HG02759 (cell line): ENCODE measurements at regions not wholly inside any gene's neighbourhood (a gene's known extent, or its start where the extent isn't known, plus 50 kb on each side); places are given as distances from the start of the nearest gene placed in this dataset.
"Not testable (repeated sequence)": the region's sequence is repeated elsewhere in the genome, so short reads cannot be mapped to it uniquely, and the experiment has no call there.

ENCODE experiments used
- ATAC-seq: cut with Tn5 transposase; IDR thresholded peaks from one replicate; pipeline ENCODE4 v1.9.1; 2021; ENCODE audit warnings: mild to moderate bottlenecking, moderate library complexity; ENCODE audit not compliant: unreplicated experiment

DNA sequence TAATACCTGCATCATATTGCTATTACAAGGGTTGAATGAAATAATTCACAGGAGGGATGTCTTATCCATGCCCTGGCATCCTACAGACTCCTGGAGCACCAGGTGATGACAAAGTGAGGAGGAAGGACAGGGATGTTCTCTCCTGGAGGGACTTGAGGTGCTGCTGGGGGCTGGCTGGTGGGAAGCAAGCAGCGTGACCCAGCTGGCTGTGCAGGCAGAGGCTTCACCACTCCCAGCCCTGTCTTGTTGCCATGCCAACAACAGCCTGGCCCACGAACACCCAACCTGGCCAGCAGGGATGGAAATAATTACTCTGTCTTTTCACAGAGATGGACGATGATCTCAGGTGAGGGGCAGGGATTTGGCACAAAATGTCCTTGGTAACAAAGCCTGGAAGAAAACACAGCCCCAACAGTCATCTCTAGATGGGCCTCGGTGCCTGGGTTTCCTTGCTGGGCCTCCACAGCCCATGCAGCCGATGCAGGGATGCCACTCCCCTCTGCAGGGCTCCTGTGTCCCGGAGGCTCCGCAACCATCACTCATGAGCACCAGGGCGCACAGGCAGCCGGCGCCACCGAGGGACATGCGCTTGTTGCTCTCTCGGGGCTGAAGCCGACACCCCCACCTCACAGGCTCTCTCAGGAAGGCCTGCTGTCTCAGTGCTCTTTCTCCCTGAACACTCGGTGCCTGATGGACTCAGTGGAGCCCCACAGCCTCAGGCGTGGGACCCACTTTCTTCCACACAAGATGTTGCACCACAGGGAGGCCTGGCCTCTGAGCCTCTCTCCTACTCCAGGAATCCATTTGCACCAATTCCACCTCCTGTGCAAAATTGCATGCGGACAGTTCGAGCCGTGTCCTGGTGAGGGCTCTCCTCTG, 205.9 kb downstream of the LAT start:
- ATAC-seq, result not testable (repeated sequence)

DNA sequence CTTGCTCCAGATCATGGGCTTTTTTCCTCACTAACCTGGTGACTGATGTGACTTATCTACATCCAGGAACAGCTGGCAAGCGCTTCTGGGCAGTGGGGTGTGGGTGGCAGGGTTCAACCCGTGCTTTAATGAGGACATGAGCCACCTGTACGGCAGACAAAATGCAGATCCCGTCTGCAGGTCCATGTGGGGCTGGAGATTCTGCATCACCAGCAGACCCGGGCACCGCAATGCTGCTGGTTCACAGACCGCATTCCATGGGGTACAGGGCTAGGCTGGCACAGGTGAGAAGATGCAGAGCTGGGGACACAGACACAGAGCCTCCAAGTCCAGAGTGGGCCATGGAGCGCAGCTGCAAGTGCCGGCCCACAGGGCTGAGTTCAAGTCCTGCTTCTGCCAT, 204.0 kb downstream of the LAT start:
- not testable (repeated sequence) for ATAC-seq

DNA sequence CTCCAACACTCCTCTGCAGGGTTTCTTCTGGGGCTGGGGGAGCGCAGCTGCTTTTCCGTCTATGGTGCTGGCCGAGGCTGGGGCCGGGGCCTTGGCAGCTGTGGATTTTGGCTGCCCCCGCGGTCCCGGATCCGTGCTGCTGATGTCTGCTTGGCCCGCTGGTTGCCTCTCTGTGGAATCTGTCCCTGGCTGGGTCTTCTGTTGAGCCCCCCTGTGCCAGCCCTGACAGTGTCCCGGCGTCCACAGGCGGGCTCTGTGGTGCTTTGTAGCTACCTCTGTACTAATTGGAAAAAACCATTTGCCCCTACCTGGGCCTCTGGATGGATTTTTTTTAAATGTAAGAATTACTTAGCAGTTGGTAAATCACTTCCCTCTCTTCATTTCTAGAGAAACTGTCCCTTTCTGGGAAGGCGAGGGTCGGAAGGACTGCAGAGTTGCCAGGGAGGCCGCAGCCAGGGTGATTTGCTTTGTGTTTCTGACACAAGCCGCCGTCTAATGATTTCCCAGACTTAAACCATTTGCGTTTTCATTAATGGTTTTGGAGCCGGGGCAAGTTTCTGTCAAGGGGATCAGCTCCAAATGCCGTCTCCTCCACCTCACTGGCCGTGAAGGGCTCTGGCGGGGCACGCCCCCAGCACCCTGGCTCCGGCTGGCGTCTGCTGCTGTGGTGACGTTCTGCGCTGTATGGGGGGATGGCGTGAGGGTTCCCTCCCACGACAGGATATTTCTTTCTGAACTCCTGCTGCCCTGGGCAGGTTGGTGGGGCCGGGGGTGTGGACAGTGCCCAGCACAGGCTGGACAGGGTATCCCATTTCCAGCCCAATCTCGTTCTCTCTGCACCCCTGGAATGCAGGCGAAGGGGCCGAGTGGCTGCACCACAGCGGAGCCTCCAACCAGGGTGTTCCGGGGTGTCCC, 201.7 kb downstream of the LAT start:
- not testable (repeated sequence) for ATAC-seq

DNA sequence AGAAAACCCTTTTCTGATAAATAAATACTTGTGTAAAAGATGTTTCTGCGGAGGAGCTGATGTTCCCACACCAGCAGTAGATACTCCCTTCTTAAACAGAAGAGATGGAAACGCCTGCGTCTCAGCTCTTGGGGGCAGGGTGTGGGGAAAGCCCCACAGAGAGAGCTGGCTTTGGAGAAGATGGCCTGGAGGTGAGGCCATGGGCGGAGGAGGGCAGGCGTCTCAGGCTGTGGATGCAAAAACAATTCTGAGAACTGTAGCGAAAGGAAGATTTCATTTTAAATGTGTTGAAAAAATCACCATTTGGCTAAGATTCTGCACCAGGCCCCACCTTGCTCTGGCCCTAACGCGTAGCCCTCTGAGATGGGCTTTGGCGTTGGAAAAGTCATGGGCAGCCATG, 201.0 kb downstream of the LAT start:
- ATAC-seq, result not testable (repeated sequence)

- not testable (repeated sequence) for ATAC-seq
These were observed 200.0 kb downstream of the LAT start for GRCh38 chr16:29184738-29185438.

GRCh38 chr16:29182940-29183868, 198.4 kb downstream of the LAT start:
- ATAC-seq, result not testable (repeated sequence)

GRCh38 chr16:29182501-29182900, 197.6 kb downstream of the LAT start:
- no peak for ATAC-seq

DNA sequence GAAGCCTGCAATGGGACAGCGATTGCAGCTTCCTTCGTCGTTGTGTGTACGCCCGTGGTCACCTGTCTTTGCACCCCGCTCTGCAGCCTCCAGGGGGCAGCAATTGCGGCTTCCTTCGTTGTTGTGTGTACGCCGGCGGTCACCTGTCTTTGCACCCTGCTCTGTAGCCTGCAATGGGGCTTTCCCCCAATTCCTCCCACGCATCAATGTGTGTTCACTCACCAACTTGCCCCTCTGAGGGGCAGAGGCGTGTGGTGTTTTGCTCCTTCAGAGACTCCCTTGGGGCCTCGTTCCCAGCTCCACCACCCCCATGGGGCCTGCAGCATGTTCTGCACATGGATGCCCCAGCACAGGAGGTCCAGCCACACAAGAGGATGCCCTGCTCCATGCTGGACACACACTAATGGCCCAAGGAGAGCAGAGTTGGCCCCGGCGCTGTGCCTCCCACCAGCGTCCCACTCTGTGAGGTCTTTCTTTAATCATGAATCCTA, 197.1 kb downstream of the LAT start:
- ATAC-seq, result not testable (repeated sequence)

GRCh38 chr16:29181254-29181780, 196.5 kb downstream of the LAT start:
- not testable (repeated sequence) for ATAC-seq

DNA sequence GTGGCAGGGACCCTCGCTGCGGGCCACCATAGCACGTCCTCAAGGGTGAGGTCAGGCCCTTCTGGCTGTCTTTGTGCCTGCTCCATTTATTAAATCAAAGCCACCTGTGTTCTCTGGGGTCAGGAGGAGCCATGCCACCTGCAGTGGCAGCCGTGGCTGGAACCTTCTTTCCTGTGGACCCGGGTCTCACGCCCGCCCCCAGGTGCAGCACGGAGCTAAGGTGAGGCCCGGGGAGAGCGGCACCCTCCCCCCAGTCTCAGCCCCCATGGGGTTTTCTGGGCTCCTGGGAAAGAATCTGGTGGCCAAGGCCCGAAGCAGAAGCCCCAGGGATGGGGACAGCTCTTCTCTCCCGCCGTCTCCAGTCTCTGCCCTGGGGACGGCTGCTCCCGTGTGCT, 195.4 kb downstream of the LAT start:
- not testable (repeated sequence) for ATAC-seq

- not testable (repeated sequence) for ATAC-seq
These were observed 194.8 kb downstream of the LAT start for GRCh38 chr16:29179401-29180205.

- not testable (repeated sequence) for ATAC-seq
These were observed 193.3 kb downstream of the LAT start for GRCh38 chr16:29177888-29178726.

DNA sequence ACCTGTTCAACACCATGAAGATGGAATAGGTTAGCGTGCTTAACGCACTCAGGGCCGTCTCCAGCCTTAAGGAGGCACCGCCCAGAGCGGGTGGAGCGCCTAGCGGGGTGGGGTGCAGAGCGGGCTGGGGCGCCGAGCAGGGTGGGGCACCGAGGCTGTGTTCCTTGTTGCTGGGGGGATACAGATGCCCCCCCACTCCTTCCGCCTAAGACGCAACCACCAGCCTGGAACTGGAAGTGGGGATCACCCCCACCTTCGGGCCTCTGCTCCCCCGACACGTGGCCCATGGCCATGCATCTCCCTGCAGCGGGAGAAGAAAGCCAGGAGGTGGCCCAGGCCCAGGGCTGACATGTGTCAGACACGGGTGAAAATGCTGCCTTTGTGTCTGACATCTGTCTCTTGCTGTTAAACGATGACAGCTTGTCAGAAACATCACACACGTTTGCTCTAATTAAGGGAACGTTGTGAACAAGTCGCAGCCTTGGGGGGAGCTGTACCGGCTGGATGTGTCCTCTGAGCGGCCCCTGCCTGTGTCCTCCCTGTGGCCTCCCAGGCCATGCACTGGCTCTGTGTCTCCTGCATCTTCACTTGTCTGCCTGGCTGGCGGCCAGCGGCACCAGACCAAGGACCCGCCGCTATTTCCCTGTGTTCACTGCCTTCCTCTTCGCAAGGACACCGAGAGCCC, 192.5 kb downstream of the LAT start:
- not testable (repeated sequence) for ATAC-seq

DNA sequence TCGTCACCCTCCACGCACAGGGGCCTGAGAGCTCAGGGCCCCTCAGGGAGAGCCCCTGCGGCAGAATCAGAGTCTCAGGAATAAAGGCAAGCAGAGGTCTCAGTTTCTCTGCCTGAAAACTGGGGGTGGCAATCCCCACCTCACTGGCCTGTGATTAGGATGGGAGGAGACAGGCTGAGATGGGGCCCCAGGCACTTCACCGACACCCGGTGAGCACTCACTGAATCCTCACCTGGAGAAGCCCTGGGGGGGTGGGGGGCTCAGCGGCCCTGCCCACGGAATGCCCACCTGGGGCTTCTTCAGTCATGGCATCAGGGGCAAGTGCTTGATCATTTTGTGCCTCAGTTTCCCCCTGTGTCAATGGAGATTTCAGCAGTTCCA, 192.0 kb downstream of the LAT start:
- ATAC-seq, result not testable (repeated sequence)

DNA sequence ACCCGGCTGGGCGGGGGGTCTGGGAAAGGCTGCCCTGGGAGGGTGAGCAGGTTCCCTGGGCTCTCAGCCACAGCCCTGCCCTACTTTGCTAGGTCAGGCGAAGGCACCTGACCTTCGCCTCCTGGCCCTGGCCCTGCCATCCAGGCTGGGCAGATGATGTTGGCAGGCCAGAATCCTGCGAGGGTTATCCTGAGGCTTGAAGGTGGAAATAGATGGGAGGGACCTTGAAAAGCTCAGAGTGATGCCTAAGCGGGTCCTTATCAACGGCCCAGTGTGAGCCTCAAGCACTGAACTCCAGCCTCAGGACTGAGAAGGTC, 191.3 kb downstream of the LAT start:
- not testable (repeated sequence) for ATAC-seq

DNA sequence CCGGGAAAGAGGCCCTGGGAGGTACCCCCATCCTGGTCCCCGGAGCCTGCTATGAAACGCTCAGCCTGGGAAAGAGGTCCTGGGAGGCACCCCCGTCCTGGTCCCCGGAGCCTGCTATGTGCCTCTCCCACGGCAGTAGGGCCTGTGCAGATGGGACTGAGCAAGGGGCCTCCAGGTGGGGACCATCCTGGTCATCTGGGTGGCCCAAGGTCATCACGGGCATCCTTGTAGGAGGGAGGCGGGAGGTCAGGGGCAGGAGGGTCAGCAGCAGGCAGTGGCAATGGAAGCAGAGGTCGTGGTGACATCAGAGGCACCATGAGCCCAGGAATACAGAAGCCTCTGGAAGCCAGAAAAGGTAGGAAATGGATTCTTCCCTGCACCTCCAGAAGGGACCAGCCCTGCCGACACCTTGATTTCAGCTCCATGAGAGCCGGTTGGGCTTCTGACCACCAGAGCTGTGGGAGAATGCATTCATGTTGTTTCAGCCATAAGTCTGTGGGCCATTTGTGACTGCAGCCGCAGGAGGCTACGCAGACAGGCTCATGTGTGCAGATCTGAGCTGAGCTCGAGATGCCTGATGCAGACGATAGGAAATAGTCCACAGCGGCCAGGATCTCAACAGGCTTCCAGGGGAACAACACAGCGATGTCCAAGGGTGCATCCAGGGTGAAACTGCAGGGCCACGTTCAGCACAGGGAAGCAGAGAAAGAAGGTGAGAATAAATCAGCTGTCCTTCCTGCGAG, 190.7 kb downstream of the LAT start:
- ATAC-seq, result not testable (repeated sequence)
